Stimulated activated CD8-positive, alpha-beta memory T cell treated with anti-CD3 and anti-CD28 coated beads, Interleukin-12 subunit alpha, Interleukin-12 subunit beta, amount 100 ng/mL, for 1 hour (primary cell): ENCODE measurements at regions not wholly inside any gene's neighbourhood (a gene's known extent, or its start where the extent isn't known, plus 50 kb on each side); places are given as distances from the start of the nearest gene placed in this dataset.

Experiments
- DNase-seq: peaks from one replicate; pipeline ENCODE4 v3.0.0-alpha.2; 2020; ENCODE audit warnings: low read depth

DNA sequence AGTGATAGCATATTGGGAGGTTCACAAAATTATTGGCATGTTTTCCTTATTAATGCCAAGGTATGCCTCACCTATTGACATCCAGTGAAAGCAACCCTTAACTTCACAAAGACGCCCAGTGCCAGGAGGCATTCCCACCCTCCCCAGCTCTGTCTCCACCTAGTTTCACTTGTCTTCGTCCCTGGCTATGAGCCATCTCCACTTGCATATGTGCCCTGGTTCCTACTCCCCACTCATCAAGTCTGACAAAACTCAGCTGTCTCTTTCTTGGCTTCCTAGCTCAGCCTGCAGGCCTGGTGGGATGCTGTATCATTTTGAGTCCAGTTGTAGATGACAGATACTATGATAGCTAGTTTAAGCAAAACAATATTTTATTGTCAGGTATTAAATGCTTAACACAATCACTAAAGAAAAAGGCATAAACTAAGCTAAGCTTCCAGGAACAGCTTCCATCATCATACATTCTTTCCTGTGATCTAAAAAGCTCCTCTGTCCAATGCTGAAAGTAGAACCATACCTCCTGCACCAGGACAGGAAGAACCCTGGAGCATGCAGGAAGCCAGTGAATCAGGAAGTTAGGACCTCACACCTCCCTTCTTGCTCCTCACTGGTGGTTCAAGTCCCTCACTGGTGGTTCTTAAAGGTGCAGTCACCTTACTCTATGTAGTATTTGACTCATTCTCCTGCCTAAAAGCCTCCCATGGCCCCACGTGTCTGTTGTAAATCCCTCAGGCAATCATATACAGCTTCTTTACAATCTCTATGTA is 410.3 kb upstream of the RASGEF1B start:
- DNase-seq = no peak

- DNase-seq = no peak
Observed at GRCh38 chr4:81876106-81876505, 404.4 kb upstream of the RASGEF1B start.

- DNase-seq = no peak
Observed at GRCh38 chr4:81874661-81875515, 403.2 kb upstream of the RASGEF1B start.

GRCh38 chr4:81870275-81870674 is 398.6 kb upstream of the RASGEF1B start:
- DNase-seq = no peak

DNA sequence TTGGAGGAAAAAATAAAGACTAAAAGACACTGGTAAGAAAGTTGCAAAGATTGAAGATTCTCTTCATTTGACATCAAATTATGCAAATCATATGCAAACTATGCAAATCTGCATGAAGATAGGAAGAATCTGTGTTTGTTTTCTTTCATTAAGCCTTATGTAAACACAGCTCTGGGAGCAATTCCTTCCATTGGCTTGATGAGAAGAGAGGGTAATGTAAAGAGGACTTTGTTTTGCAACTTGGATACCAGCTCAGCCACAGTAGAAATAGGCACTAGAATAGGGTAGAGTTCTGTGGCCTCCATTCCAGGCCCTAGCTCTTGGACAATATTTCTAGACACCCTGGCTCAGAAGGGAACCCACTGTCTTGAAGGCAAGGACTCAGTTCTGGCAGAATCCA is 388.4 kb upstream of the RASGEF1B start:
- DNase-seq = no peak

- no peak for DNase-seq
Observed at GRCh38 chr4:81854406-81854805, 382.7 kb upstream of the RASGEF1B start.

GRCh38 chr4:81852031-81852715 is 380.5 kb upstream of the RASGEF1B start:
- no peak for DNase-seq

DNA sequence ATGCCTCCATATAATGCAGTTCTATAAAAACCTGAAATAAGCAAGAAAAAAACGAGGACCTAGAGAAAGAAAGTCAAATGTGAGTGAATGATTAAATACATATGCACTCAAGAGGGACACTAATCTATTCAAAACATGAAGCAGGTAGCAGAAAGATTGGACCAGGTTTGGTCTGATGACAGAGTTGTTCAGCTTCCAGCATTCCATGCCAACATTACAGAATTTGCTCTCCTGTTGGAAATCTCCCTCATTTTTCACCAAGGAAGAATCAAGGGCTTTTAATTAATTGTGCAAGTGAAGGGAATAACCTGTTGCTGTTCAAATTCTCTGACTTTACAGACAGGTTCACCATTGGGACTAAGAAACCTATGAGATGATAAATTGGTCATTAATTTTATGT is 379.0 kb upstream of the RASGEF1B start:
- DNase-seq = no peak

- DNase-seq = no peak
Observed at GRCh38 chr4:81845761-81846160, 374.1 kb upstream of the RASGEF1B start.

DNA sequence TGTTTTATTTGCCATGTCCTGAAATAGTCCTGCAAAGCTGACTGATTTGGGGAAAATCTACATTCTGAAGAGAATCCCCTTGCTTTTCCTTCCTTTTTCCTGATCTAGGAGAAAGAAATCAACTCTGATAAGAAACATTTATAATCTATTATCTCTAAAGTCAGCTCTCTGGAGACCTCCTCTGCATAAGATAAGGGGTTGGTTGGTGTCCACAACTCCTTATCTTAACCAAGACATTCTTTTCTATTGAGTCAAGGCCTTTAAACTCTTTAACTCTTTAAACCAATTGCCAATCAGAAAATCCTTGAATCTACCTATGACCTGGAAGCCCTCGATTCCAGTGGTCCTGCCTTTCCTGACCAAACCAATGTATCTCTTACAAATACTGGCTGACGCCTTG is 373.6 kb upstream of the RASGEF1B start:
- DNase-seq = no peak

DNA sequence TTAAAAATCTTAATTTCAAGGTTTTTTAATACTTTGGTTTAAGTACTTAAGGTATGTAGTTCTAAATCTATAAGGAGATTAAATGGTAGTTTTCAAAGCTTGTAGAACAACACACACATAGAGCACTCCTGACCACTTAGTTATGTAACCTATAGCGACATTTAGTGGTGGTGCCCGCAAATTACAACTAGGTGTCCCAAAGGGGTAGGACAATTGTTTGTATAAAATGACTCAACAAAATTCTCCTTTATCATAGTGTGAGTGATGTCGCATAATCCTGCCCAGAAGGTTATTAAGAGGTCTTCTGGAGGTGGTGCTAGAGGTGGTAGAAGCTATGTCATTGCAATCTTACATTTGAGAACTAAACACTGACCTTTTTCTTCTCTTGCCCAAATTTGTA is 373.0 kb upstream of the RASGEF1B start:
- DNase-seq = peak; percentile 57

GRCh38 chr4:81839347-81840042 is 367.8 kb upstream of the RASGEF1B start:
- no peak for DNase-seq

DNA sequence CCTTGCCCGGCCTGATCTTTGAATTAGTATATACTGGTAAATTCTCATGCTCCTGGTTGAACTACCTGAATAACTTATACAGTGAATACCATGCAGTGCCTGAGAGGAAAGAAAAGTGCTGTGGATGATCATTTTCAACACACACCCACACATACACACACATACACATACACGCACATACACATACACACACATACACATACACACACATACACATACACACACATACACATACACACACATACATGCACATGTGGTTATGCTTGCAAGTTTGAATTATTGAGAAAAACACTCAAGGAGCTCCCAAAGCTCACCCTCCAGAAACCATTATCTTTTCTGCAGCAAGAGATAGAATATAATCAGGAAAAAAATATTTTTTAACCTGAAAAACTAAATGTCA is 366.9 kb upstream of the RASGEF1B start:
- no peak for DNase-seq

- DNase-seq = no peak
Observed at GRCh38 chr4:81836716-81837115, 365.0 kb upstream of the RASGEF1B start.

- no peak for DNase-seq
Observed at GRCh38 chr4:81833576-81833975, 361.9 kb upstream of the RASGEF1B start.

DNA sequence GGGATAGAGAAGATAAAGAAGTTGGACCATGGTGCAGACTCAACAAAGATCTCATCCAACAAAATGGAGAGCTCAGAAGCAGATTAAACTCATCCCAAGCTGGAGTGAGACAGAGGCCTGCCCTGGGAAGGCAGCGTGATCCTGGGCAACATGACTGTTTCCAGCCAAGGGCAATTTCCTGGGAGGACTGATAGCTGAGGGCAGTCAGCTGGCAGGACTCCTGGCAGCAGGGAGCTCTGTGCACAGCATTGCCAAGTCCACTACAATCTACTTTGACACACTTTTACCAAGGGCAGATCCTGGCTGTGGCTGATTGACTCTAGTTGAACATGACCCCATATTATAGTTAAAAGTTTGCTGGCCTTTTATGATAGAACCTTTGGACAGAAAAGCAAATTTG is 357.3 kb upstream of the RASGEF1B start:
- DNase-seq = no peak

DNA sequence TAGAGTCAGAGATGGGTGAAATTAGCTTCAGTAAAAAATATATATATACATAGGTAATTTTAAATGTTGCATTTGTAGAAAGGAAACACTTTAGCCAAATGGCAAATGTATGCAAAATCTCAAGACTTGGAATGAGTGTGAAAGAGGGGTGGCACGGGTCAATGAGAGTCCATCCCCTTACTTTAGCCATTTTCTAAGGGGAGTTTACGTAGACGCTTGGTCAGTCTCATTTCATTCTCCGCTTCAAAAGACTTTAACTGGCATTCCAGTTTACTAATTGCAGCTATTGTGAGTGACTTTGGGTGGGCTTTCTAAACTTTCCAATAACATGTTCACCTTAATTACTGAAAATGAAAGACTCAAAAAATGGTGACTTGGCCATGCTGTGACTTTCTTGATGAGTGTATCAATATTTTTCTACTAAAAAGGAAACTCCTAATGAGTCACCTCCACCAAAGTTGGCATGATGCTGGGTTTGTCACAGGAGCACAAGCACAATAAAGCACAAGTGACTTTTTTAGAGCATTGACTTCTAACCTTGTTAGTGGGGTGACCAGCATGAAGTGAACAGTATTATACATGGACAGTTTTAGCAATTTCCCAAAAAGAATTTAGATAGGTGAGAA is 356.0 kb upstream of the RASGEF1B start:
- no peak for DNase-seq

DNA sequence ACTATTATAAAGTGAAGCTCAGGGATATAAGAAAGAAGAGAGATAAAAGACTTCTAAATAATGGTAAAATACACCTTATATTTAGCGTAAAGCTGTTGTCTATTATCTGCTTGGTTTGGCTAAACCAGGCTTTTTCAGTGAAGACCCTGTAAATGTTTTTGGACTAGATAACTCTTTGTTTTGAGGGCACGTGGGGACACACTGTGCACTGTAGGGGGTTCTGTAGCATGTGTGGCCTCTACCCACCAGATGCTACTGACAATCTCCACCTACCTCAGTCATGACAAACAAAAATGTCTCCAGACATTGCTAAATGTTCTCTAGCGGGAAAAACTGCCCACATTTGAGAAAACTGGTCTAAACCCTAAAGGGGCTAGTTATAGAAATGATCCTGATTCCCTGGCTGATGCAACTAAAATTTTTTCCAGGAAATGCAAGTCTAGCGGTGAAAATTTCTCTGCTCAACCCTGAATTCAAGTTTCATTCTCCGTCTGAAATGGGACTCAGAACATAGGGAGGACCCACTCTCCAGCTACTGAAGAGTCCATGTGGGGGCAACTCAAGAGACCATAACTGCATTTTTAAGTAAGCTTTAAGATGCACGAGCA is 355.2 kb upstream of the RASGEF1B start:
- no peak for DNase-seq

- no peak for DNase-seq
Observed at GRCh38 chr4:81826335-81826734, 354.6 kb upstream of the RASGEF1B start.

- DNase-seq = no peak
Observed at GRCh38 chr4:81818385-81818920, 346.7 kb upstream of the RASGEF1B start.
